GM23248 (cell line): ENCODE measurements at regions not wholly inside any gene's neighbourhood (a gene's known extent, or its start where the extent isn't known, plus 50 kb on each side); places are given as distances from the start of the nearest gene placed in this dataset.

Source experiments
- DNase-seq: peaks from one replicate; pipeline ENCODE4 v3.0.0-alpha.2; 2015
- H2AFZ ChIP-seq: fragments of 200-600 bp; sonication (generic); 2 replicates; pipeline ENCODE4 v1.6.1; 2016; ENCODE audit warnings: antibody characterized with exemption
- H3F3A ChIP-seq: fragments of 200-600 bp; sonication (generic); 2 replicates; pipeline ENCODE4 v1.6.1; 2016; ENCODE audit warnings: mild to moderate bottlenecking, antibody characterized with exemption, mixed run types; ENCODE audit not compliant: insufficient read depth
- H3K27ac ChIP-seq: fragments of 200-600 bp; sonication (generic); 2 replicates; pipeline ENCODE4 v1.5.1; 2016; ENCODE audit warnings: mild to moderate bottlenecking
- H3K27me3 ChIP-seq: fragments of 200-600 bp; sonication (generic); replicated peaks from 2 replicates; pipeline ENCODE4 v1.6.1; 2016; ENCODE audit warnings: mild to moderate bottlenecking; ENCODE audit not compliant: insufficient read depth
- H3K36me3 ChIP-seq: fragments of 200-600 bp; sonication (generic); 2 replicates; pipeline ENCODE4 v1.6.1; 2016; ENCODE audit warnings: low read depth, mild to moderate bottlenecking
- H3K4me1 ChIP-seq: fragments of 200-600 bp; sonication (generic); 2 replicates; pipeline ENCODE4 v1.6.1; 2016; ENCODE audit warnings: mild to moderate bottlenecking; ENCODE audit not compliant: insufficient read depth
- H3K4me2 ChIP-seq: fragments of 200-600 bp; sonication (generic); one replicate; pipeline ENCODE4 v1.6.1; 2016; ENCODE audit warnings: mild to moderate bottlenecking; ENCODE audit not compliant: unreplicated experiment
- H3K4me3 ChIP-seq: fragments of 200-600 bp; sonication (generic); 2 replicates; pipeline ENCODE4 v1.5.1; 2016; ENCODE audit warnings: mild to moderate bottlenecking
- H3K79me2 ChIP-seq: fragments of 200-600 bp; sonication (generic); 2 replicates; pipeline ENCODE4 v1.6.1; 2016; ENCODE audit warnings: mild to moderate bottlenecking; ENCODE audit not compliant: insufficient read depth
- H3K9ac ChIP-seq: fragments of 200-600 bp; sonication (generic); 2 replicates; pipeline ENCODE4 v1.6.1; 2016; ENCODE audit warnings: mild to moderate bottlenecking
- H3K9me2 ChIP-seq: fragments of 200-600 bp; sonication (generic); 2 replicates; pipeline ENCODE4 v1.6.1; 2016; ENCODE audit warnings: mixed run types, mild to moderate bottlenecking, moderate library complexity; ENCODE audit not compliant: insufficient read depth
- H3K9me3 ChIP-seq: fragments of 200-600 bp; sonication (generic); one replicate; pipeline ENCODE4 v1.6.1; 2017; ENCODE audit warnings: low read depth
- H4K20me1 ChIP-seq: fragments of 200-600 bp; sonication (generic); 2 replicates; pipeline ENCODE4 v1.6.0; 2016; ENCODE audit not compliant: insufficient read depth
- EZH2 ChIP-seq: fragments of 200-600 bp; sonication (generic); IDR thresholded peaks from 2 replicates; pipeline ENCODE4 v1.6.1; 2018; ENCODE audit warnings: antibody characterized with exemption, mild to moderate bottlenecking; ENCODE audit not compliant: insufficient read depth, poor library complexity, severe bottlenecking
- EZH2phosphoT487 ChIP-seq: fragments of 200-600 bp; sonication (generic); IDR thresholded peaks from 2 replicates; pipeline ENCODE4 v1.6.1; 2018; ENCODE audit warnings: antibody characterized with exemption, moderate library complexity, mild to moderate bottlenecking, low read depth; ENCODE audit not compliant: insufficient read depth
- WGBS, 2 experiments: methylation state at CpG; one replicate each; pipeline ENCODE4 v1.1.6; 2015 to 2017; ENCODE audit warnings: low lambda C conversion rate in 2 of 2, low coverage in 1 of 2; ENCODE audit errors: missing lambda C conversion rate in 2 of 2; 5-methylcytosine and 5-hydroxymethylcytosine counted together
- in situ Hi-C: fragments of 300-500 bp; cut with MboI; formaldehyde crosslinking; loops from 2 replicates; pipeline ENCODE4 v1.15.0; 2020

GRCh38 chr13:107205318-107206104, 637.6 kb upstream of the ARGLU1 start:
- Histone ChIP-seq H3K4me3 (no peak overlapping the region), H4K20me1 (no peaks in the 10 kb centered on the region), H3F3A (no peaks in the 10 kb centered on the region), H3K4me2 (no peak overlapping the region), H3K36me3 (no peaks in the 10 kb centered on the region), H3K9ac (no peak overlapping the region), H3K9me3 (no peaks in the 10 kb centered on the region), H3K4me1 (peaks cover 16% of the 10 kb centered on the region), H2AFZ (no peak overlapping the region), H3K79me2 (no peaks in the 10 kb centered on the region), H3K9me2 (no peaks in the 10 kb centered on the region), H3K27me3 (no peaks in the 10 kb centered on the region), H3K27ac (no peak overlapping the region)
- DNase-seq: peak; percentile 73
- in situ Hi-C loops: loop anchor here (10.0 kb wide), 3 partner anchors 449 to 959 kb away; no protein-coding TSS in a partner anchor
- no peak for TF ChIP-seq EZH2
- no peak for TF ChIP-seq EZH2phosphoT487
- WGBS, 2 experiments: 31 to 32% methylated on average over 16 of the region's 16 CpGs

DNA sequence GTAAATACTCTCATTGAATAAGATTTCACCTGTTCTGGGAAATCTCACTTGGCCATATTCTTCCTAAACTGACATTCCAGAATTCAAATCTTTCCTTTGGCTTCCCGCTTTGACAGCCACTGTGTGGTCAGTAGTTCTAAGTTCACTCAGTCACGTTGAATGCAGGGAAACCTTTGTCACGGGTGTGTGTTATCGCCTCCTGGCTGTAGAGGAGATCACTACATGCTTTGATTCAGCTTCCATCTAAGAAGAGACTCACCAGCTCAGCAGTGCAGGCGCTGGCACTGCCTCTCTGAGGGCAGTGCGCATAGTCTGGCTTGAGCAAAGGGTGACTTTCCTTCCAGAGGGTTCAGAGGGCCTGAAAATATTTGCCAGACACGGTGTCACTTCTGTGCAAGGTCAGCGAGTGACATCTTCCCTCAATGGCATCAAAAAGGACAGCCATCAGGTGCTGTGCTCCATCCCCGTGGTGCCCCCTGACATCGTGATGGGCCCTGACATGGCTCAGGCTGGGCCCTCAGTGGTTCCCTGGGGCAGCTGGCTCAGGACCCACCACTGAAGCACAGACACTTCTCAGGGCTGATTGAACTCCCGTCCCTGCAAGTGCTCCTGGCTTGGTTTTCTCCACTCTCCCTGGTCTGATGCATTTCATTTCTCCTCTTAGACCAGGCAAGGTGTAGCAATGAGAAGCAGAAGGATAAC, 635.4 kb upstream of the ARGLU1 start:
- no peak for TF ChIP-seq EZH2
- no peak for TF ChIP-seq EZH2phosphoT487
- no peaks in the 10 kb centered on the region for H3K9me3 ChIP-seq
- H3K27me3 ChIP-seq: no peaks in the 10 kb centered on the region
- H3K36me3 ChIP-seq: no peaks in the 10 kb centered on the region
- H3K4me2 ChIP-seq: no peak overlapping the region
- 0 out of 2 replicates have a peak, but pooled peaks cover 5% of the 10 kb centered on the region for H3K4me1 ChIP-seq
- H3F3A ChIP-seq: no peaks in the 10 kb centered on the region
- 79 to 85% methylated on average over 11 of the region's 11 CpGs for WGBS, 2 experiments
- H3K79me2 ChIP-seq: no peaks in the 10 kb centered on the region
- in situ Hi-C loops: loop anchor here (10.0 kb wide), 3 partner anchors 452 to 962 kb away; no protein-coding TSS in a partner anchor
- H3K9me2 ChIP-seq: no peaks in the 10 kb centered on the region
- H3K27ac ChIP-seq: 0 out of 2 replicates have a peak overlapping the region, but pooled peaks have one; percentile 4
- peak; percentile 23 for DNase-seq
- H2AFZ ChIP-seq: no peak overlapping the region
- H4K20me1 ChIP-seq: no peaks in the 10 kb centered on the region
- no peak overlapping the region for H3K4me3 ChIP-seq
- H3K9ac ChIP-seq: no peak overlapping the region

GRCh38 chr13:107202371-107203023, 634.6 kb upstream of the ARGLU1 start:
- no peak overlapping the region for H3K9ac ChIP-seq
- no peak overlapping the region for H3K4me3 ChIP-seq
- no peaks in the 10 kb centered on the region for H4K20me1 ChIP-seq
- no peaks in the 10 kb centered on the region for H3K27me3 ChIP-seq
- no peaks in the 10 kb centered on the region for H3K79me2 ChIP-seq
- in situ Hi-C loops: loop anchor here (10.0 kb wide), 3 partner anchors 452 to 962 kb away; no protein-coding TSS in a partner anchor
- H3K4me1 ChIP-seq: 0 out of 2 replicates have a peak, but pooled peaks cover 5% of the 10 kb centered on the region
- no peaks in the 10 kb centered on the region for H3K36me3 ChIP-seq
- no peaks in the 10 kb centered on the region for H3F3A ChIP-seq
- no peak overlapping the region for H3K4me2 ChIP-seq
- 0 out of 2 replicates have a peak overlapping the region, but pooled peaks have one; percentile 4 for H3K27ac ChIP-seq
- no peaks in the 10 kb centered on the region for H3K9me2 ChIP-seq
- TF ChIP-seq EZH2: no peak
- TF ChIP-seq EZH2phosphoT487: no peak
- H3K9me3 ChIP-seq: no peaks in the 10 kb centered on the region
- DNase-seq: peak; percentile 76
- 40 to 43% methylated on average over 4 of the region's 4 CpGs for WGBS, 2 experiments
- no peak overlapping the region for H2AFZ ChIP-seq

GRCh38 chr13:107200491-107200890, 632.6 kb upstream of the ARGLU1 start:
- Histone ChIP-seq H3K9me2 (no peaks in the 10 kb centered on the region), H3K36me3 (no peaks in the 10 kb centered on the region), H3K27ac (no peak overlapping the region), H3K79me2 (no peaks in the 10 kb centered on the region), H2AFZ (no peak overlapping the region), H4K20me1 (no peaks in the 10 kb centered on the region), H3F3A (no peaks in the 10 kb centered on the region), H3K4me3 (no peak overlapping the region), H3K9ac (no peak overlapping the region), H3K4me1 (0 out of 2 replicates have a peak, but pooled peaks cover 5% of the 10 kb centered on the region), H3K9me3 (no peaks in the 10 kb centered on the region), H3K27me3 (no peaks in the 10 kb centered on the region), H3K4me2 (no peak overlapping the region)
- no peak for DNase-seq
- in situ Hi-C loops: loop anchor here (10.0 kb wide), 3 partner anchors 454 to 964 kb away; no protein-coding TSS in a partner anchor
- TF ChIP-seq EZH2: no peak
- TF ChIP-seq EZH2phosphoT487: no peak
- 78% methylated on average over 6 of the region's 6 CpGs for WGBS, 2 experiments
